OCI-LY7 (cell line): ENCODE measurements at regions not wholly inside any gene's neighbourhood (a gene's known extent, or its start where the extent isn't known, plus 50 kb on each side); places are given as distances from the start of the nearest gene placed in this dataset.

Experiments
- CTCF ChIP-seq: fragments of 200-600 bp; sonication (generic); conservative IDR thresholded peaks from 2 replicates; pipeline ENCODE4 v1.5.1; 2014; ENCODE audit warnings: mild to moderate bottlenecking, antibody characterized with exemption, low read length, moderate library complexity, mixed read lengths
- EZH2phosphoT487 ChIP-seq: fragments of 200-600 bp; sonication (generic); IDR thresholded peaks from 2 replicates; pipeline ENCODE4 v1.6.1; 2018; ENCODE audit warnings: low read depth, borderline replicate concordance, mild to moderate bottlenecking, mixed run types, antibody characterized with exemption, low read length, moderate library complexity, mixed read lengths

- TF ChIP-seq CTCF (no peak), EZH2phosphoT487 (no peak)
These were observed 179.4 kb upstream of the INHBA start for GRCh38 chr7:41882256-41882655.
